Ishikawa (cell line): ENCODE measurements at regions not wholly inside any gene's neighbourhood (a gene's known extent, or its start where the extent isn't known, plus 50 kb on each side); places are given as distances from the start of the nearest gene placed in this dataset.

ENCODE experiments used
- CEBPB ChIP-seq: IDR thresholded peaks from 2 replicates; pipeline ENCODE4 v1.6.1; 2012
- CREB1 ChIP-seq: IDR thresholded peaks from 2 replicates; pipeline ENCODE4 v1.6.1; 2012; ENCODE audit warnings: low read depth
- EGR1 ChIP-seq: IDR thresholded peaks from 2 replicates; pipeline ENCODE4 v1.6.1; 2012
- EP300 ChIP-seq: IDR thresholded peaks from 2 replicates; pipeline ENCODE4 v1.6.1; 2012; ENCODE audit warnings: borderline replicate concordance
- FOXM1 ChIP-seq: IDR thresholded peaks from 2 replicates; pipeline ENCODE4 v1.6.1; 2012; ENCODE audit warnings: low read depth, borderline replicate concordance
- NFIC ChIP-seq: IDR thresholded peaks from 2 replicates; pipeline ENCODE4 v1.6.1; 2012
- RAD21 ChIP-seq: IDR thresholded peaks from 2 replicates; pipeline ENCODE4 v1.6.1; 2012; ENCODE audit warnings: low read depth
- TAF1 ChIP-seq: IDR thresholded peaks from 2 replicates; pipeline ENCODE4 v1.6.1; 2012; ENCODE audit warnings: low read depth, mild to moderate bottlenecking
- USF1 ChIP-seq: IDR thresholded peaks from 2 replicates; pipeline ENCODE4 v1.6.1; 2012
- YY1 ChIP-seq: IDR thresholded peaks from 2 replicates; pipeline ENCODE4 v1.6.1; 2012; ENCODE audit warnings: low read depth
- ZBTB7A ChIP-seq: IDR thresholded peaks from 2 replicates; pipeline ENCODE4 v1.6.1; 2012; ENCODE audit warnings: low read depth
- TF ChIP-seq, protein P1 (sequence below): IDR thresholded peaks from 2 replicates; pipeline ENCODE4 v1.6.1; 2012; ENCODE audit warnings: low read depth, mild to moderate bottlenecking
- TF ChIP-seq, protein P2 (sequence below): IDR thresholded peaks from 2 replicates; pipeline ENCODE4 v1.6.1; 2012

GRCh38 chr6:115753446-115753845 is 307.2 kb downstream of the FRK start:
- TF ChIP-seq, protein P1, sequence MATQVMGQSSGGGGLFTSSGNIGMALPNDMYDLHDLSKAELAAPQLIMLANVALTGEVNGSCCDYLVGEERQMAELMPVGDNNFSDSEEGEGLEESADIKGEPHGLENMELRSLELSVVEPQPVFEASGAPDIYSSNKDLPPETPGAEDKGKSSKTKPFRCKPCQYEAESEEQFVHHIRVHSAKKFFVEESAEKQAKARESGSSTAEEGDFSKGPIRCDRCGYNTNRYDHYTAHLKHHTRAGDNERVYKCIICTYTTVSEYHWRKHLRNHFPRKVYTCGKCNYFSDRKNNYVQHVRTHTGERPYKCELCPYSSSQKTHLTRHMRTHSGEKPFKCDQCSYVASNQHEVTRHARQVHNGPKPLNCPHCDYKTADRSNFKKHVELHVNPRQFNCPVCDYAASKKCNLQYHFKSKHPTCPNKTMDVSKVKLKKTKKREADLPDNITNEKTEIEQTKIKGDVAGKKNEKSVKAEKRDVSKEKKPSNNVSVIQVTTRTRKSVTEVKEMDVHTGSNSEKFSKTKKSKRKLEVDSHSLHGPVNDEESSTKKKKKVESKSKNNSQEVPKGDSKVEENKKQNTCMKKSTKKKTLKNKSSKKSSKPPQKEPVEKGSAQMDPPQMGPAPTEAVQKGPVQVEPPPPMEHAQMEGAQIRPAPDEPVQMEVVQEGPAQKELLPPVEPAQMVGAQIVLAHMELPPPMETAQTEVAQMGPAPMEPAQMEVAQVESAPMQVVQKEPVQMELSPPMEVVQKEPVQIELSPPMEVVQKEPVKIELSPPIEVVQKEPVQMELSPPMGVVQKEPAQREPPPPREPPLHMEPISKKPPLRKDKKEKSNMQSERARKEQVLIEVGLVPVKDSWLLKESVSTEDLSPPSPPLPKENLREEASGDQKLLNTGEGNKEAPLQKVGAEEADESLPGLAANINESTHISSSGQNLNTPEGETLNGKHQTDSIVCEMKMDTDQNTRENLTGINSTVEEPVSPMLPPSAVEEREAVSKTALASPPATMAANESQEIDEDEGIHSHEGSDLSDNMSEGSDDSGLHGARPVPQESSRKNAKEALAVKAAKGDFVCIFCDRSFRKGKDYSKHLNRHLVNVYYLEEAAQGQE = no peak
- TF ChIP-seq EGR1 = no peak
- TF ChIP-seq, protein P2, sequence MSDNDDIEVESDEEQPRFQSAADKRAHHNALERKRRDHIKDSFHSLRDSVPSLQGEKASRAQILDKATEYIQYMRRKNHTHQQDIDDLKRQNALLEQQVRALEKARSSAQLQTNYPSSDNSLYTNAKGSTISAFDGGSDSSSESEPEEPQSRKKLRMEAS = no peak
- TF ChIP-seq EP300 = no peak
- no peak for TF ChIP-seq TAF1
- no peak for TF ChIP-seq CEBPB
- no peak for TF ChIP-seq NFIC
- TF ChIP-seq CREB1 = no peak
- no peak for TF ChIP-seq FOXM1
- no peak for TF ChIP-seq USF1
- no peak for TF ChIP-seq RAD21
- no peak for TF ChIP-seq YY1
- TF ChIP-seq ZBTB7A = no peak
